HEK293T (cell line): ENCODE measurements at regions not wholly inside any gene's neighbourhood (a gene's known extent, or its start where the extent isn't known, plus 50 kb on each side); places are given as distances from the start of the nearest gene placed in this dataset.

Experiments used
- BHLHE40 ChIP-seq: fragments of 450-650 bp; IDR thresholded peaks from 2 replicates; pipeline ENCODE4 v1.6.1; 2016; ENCODE audit warnings: mild to moderate bottlenecking, moderate library complexity, borderline replicate concordance
- FOXM1 ChIP-seq: fragments of 450-650 bp; IDR thresholded peaks from 2 replicates; pipeline ENCODE4 v1.6.1; 2017; ENCODE audit warnings: mild to moderate bottlenecking, borderline replicate concordance
- LEF1 ChIP-seq: fragments of 450-650 bp; IDR thresholded peaks from 2 replicates; pipeline ENCODE4 v1.6.1; 2017; ENCODE audit warnings: mild to moderate bottlenecking, borderline replicate concordance
- NFRKB ChIP-seq: fragments of 450-650 bp; IDR thresholded peaks from 2 replicates; pipeline ENCODE4 v1.6.1; 2016; ENCODE audit warnings: mild to moderate bottlenecking, moderate library complexity
- SUZ12 ChIP-seq: fragments of 450-650 bp; IDR thresholded peaks from 2 replicates; pipeline ENCODE4 v1.6.1; 2016; ENCODE audit warnings: mild to moderate bottlenecking
- TARDBP ChIP-seq: fragments of 450-650 bp; IDR thresholded peaks from 2 replicates; pipeline ENCODE4 v1.6.1; 2016

DNA sequence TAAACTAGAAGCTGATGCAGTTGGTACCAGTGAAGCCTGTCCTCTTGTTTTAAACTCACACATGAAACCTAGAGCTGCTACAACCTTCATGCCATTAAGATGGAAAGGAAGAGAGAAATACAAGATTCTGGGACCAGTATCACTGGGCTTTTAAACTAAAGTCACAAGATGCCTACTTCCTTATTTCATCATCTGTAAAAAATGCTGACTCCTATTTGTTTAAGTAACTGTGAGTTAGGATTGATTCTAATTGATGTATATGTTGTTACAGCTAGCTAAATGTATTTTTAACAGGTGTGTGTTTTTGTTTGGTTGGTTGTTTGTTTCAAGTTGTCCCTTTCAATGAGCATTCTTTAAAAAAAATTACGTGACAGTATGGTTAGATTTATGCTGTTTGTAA lies 833.3 kb upstream of the PRMT6 start:
- TF ChIP-seq LEF1 = no peak
- TF ChIP-seq BHLHE40 = no peak
- no peak for TF ChIP-seq TARDBP
- TF ChIP-seq NFRKB = no peak
- no peak for TF ChIP-seq FOXM1
- TF ChIP-seq SUZ12 = no peak
